WI38 (cell line): ENCODE measurements at regions not wholly inside any gene's neighbourhood (a gene's known extent, or its start where the extent isn't known, plus 50 kb on each side); places are given as distances from the start of the nearest gene placed in this dataset.

Source experiments
- H3K4me3 ChIP-seq: 2 replicates; pipeline ENCODE4 v1.5.1; 2011; ENCODE audit warnings: low read depth, mild to moderate bottlenecking, control low read depth, low read length
- TF ChIP-seq, protein P1 (sequence below): IDR thresholded peaks from 2 replicates; pipeline ENCODE4 v1.5.1; 2012; ENCODE audit warnings: low read depth, mild to moderate bottlenecking, control low read depth, low read length

DNA sequence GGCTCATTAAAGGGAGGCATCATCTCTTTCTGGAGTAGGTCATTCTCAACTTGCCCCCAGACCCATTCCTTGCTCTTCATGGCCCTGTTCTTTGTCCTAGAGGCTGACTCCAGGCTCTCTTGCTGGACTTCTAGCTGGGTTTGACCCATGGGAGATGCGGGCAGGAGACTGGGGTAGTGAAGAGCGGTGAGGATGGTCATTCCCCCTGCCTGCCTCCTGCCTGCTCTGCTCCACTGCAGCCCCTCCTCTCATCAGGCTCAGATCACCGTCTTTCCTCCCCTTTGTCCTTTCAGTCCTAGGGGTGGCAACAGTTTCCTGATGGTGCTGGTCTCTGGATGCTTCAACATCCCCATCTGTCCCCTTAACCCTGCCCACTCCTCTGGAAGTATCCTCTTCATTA is 170.9 kb downstream of the ABHD5 start:
- H3K4me3 ChIP-seq = no peak overlapping the region
- TF ChIP-seq, protein P1, sequence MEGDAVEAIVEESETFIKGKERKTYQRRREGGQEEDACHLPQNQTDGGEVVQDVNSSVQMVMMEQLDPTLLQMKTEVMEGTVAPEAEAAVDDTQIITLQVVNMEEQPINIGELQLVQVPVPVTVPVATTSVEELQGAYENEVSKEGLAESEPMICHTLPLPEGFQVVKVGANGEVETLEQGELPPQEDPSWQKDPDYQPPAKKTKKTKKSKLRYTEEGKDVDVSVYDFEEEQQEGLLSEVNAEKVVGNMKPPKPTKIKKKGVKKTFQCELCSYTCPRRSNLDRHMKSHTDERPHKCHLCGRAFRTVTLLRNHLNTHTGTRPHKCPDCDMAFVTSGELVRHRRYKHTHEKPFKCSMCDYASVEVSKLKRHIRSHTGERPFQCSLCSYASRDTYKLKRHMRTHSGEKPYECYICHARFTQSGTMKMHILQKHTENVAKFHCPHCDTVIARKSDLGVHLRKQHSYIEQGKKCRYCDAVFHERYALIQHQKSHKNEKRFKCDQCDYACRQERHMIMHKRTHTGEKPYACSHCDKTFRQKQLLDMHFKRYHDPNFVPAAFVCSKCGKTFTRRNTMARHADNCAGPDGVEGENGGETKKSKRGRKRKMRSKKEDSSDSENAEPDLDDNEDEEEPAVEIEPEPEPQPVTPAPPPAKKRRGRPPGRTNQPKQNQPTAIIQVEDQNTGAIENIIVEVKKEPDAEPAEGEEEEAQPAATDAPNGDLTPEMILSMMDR = no peak

DNA sequence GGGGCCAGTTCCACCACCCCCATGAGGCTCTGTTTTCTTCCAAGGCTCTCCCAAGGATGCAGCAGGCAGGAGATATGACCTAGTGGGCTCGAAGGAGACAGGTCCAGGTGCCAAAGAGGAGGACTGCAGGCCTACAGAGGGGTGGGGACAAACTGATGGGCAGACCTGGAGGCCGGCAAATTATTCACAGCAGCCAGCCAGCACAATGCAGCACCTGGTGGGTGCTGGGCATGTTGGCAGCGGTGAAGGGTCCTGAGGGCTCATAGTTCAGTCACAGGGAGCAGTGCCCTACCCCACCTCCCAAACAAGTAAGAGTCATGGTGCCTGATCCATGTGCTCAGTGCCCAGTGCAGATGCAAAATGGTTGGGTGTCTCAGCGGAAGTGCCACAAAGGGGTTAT is 171.7 kb downstream of the ABHD5 start:
- no peak overlapping the region for H3K4me3 ChIP-seq
- TF ChIP-seq, protein P1 = no peak

DNA sequence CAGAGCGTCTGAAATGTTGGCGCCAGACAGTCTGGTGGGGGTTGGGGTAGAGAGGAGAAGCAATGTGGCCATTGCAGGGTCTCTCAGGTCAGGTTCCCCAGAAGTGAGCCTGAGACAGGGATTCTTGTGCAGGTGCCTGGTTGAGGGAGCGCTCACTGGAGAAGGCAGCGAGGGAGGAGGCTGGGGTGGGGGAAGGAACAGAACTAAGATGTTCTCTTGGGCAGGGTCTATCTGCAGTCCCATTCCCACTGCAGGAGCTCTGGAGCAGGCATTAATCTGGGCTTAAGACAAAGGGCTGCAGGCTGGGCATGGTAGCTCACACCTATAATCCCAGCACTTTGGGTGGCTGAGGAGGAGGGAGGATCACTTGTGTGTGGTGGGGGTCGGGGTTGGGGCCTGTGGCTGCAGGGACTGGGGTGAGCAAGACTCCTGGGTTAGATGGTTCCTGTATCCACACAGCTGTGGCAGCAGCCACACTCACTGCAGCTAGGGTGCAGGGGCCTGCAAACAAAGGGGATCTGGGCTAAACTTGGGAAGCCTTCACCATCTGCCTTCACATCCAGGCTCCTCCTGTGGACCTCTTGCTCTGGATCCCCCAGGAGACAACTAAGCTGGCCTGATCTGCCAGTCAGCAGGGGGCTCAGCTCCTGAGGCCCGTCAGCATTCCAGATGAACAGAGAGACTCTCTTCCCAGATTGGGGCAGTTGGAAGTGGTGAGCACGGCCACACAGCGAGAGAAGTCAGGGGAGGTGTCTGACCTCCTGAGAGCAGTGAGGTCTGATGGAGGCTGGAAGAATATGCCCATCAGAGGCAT is 172.5 kb downstream of the ABHD5 start:
- TF ChIP-seq, protein P1 = no peak
- H3K4me3 ChIP-seq = no peak overlapping the region

DNA sequence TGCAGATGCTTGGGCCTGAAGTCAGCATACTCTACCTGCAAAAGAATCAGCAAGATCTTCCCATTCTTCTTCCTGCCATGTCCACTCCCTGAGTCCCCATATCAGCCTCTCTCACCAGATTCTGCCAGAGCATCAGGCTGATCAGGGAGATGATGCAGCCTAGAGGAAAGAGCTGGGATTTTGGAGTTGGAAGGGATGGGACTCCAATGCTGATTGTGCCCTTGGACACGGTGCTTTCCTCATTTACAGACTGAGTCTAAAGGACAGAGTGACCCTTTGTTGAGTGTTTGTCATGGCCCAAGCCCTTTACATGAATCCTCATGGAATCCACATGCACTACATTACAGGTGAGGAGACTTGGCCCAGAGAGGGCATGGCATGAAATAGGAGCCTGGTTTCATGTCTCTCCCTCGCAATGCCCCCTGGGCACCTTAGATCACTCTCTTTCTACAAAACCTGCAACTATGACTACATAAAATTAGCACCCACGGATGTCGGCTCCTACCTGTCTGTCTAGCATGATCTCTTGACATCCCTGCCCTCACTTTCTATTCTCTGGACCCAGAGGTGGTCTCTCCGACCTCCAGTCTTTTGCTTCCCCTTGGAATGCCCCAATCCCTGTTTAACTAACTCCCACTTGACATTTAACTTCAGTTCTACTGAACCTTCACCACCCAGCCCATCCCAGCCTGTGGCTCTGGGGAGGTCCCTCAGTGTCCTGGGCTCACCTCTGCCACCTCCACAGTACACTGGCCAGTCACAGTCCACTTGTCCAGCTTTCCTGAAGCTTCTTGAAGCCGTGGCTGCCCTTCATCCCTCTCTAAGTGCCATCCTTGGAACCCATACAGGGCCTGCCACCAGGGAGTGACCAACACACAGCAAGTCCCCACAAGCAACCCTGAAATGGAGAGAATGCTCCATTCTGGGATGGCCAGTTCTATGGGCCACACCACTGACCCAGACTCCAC is 173.5 kb downstream of the ABHD5 start:
- no peak overlapping the region for H3K4me3 ChIP-seq
- TF ChIP-seq, protein P1 = no peak

DNA sequence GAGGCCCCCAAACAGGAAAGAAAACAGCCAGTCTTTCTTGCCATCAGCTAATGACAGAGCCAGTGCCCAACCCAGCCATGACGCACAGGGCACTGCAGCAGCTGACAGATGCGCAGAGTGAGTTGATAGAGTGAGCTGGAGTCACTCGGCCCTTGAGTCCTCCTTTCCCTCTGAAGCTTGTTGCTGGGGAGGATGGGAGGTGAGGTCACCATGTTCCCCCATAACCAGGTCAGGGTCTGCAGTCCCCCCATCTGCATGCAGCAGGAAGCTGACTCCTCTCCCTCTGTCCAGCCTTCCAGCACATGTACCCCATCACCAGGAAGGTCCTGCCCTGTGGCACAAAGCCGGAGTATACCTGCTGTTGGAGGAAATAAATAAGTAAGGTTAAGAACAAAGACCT is 174.6 kb downstream of the ABHD5 start:
- TF ChIP-seq, protein P1 = no peak
- H3K4me3 ChIP-seq = no peak overlapping the region

DNA sequence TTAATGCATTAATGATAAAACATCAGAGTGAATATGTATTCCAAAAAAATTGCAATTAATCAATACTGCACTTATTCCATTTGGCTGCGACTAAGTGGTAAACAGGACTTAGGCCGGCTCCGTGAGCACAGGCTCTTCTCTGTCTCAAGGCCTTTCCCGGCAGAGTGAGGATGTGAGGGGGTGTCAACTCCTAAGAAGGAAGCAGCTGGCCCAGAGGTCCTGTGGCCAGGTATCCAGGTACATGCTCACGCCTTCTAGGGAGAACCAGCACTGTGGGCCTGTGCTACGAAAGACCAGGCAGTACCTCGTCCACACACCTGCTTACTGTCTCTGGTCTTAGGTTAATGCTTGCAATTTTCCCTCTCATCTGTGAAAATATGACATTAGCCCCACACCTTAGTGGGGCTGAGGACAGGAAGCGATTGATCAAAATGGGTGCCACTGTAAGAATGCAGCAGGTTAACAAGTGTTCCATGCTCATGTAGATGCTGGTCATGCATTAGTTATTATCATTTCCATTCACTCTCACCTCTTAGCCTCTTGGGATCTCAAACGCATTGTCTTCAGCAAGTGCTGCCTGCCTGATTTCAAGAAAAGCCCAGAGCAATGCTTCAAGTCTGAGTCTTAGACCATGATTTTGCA is 175.3 kb downstream of the ABHD5 start:
- TF ChIP-seq, protein P1 = no peak
- no peak overlapping the region for H3K4me3 ChIP-seq
